Fibroblast of gingiva (primary cell): ENCODE measurements at regions not wholly inside any gene's neighbourhood (a gene's known extent, or its start where the extent isn't known, plus 50 kb on each side); places are given as distances from the start of the nearest gene placed in this dataset.

Source experiments
- DNase-seq: peaks from one replicate; pipeline ENCODE4 v3.0.0-alpha.2; 2011; ENCODE audit warnings: low read depth

- DNase-seq: peak; percentile 79
Measured at GRCh38 chr7:112594397-112594796, 113.6 kb downstream of the LSMEM1 start.

GRCh38 chr7:112596260-112596659 is 115.5 kb downstream of the LSMEM1 start:
- DNase-seq: peak; percentile 49

- no peak for DNase-seq
Measured at GRCh38 chr7:112596981-112597380, 116.2 kb downstream of the LSMEM1 start.

- no peak for DNase-seq
Measured at GRCh38 chr7:112603673-112604072, 122.9 kb downstream of the LSMEM1 start.

GRCh38 chr7:112610636-112611035 is 129.8 kb downstream of the LSMEM1 start:
- DNase-seq: no peak

DNA sequence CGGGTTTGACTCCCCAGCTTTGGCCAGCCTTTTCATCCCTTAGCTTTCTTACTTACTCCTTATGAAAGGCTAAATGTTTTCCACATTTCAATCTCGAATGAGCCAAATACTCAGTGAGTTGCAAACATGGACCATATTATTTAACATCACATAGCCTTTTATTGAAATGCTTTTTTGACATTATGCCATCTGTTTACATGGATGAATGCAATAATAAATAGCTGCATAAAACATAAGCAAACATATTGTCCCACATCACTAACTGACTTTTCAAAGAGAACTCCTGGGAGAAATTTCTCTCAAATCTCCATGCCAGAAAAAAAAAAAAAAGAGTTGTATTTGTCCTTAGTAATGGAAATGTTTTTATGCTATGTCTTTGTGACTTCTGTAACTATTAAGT is 134.9 kb downstream of the LSMEM1 start:
- no peak for DNase-seq

GRCh38 chr7:112616295-112616694 is 135.5 kb downstream of the LSMEM1 start:
- DNase-seq: no peak

- DNase-seq: no peak
Measured at GRCh38 chr7:112619343-112619742, 138.6 kb downstream of the LSMEM1 start.

GRCh38 chr7:112622159-112622715 is 141.4 kb downstream of the LSMEM1 start:
- DNase-seq: no peak

DNA sequence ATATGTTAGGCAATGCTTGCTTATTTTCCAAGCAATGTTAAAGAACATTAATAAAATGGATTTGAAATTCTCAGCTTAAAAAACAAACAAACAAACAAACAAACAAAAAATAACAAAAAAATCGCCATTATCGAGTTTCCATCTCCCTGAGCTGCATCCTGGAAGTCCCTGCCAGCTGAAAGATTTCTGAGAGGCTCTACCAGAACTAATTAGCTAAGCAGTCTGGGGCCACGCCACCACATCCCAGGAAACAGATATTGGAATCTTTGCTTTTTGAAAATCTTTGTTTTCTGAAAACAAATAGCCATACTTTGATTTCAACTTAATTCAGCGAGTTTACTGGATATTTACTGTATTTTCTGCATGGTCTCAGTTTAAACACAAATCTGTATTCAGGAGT is 143.6 kb downstream of the LSMEM1 start:
- DNase-seq: no peak

DNA sequence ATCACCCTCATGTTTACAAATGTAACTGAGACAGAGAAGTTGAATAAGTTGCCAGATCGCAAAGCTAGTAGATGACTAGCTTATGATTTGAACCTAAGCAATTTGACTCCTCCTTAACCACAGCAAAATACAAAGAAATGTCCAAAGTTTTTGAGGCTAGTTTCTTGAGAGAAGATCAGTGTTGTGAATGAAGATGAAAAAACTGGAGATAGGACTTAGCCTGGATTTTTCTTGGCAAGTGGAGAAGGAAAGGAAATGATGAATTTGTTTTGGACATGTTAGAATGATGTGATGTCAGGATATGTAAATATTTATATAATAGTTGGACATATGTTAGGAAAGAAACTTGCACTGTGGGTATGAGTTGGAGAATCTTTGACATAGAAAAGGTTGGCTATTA is 149.8 kb downstream of the LSMEM1 start:
- peak; percentile 49 for DNase-seq

- no peak for DNase-seq
Measured at GRCh38 chr7:112634107-112634506, 153.3 kb downstream of the LSMEM1 start.

- DNase-seq: no peak
Measured at GRCh38 chr7:112635742-112636141, 154.5 kb downstream of the TMEM168 start.

GRCh38 chr7:112638675-112639400 is 151.4 kb downstream of the TMEM168 start:
- no peak for DNase-seq

- DNase-seq: no peak
Measured at GRCh38 chr7:112640685-112641084, 149.5 kb downstream of the TMEM168 start.

GRCh38 chr7:112646783-112647182 is 143.4 kb downstream of the TMEM168 start:
- DNase-seq: no peak

DNA sequence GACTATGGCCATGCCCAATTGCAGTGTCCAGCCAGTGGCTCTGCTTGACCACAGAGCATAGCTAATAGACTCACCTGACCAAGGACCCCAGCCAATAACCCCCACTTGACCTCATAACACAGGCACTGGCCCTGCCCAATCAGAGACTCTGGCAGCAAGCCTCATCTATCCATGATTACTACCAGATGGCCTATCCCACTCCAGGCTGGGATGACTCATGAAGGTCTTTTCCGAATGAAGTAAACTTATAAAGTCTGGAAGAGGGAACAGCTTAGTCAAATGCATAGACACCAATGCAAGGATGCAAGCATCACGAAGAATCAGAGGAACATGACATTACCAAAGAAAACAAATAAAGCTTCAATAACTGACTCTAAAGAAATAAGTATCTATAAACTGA is 141.4 kb downstream of the TMEM168 start:
- DNase-seq: peak; percentile 15

DNA sequence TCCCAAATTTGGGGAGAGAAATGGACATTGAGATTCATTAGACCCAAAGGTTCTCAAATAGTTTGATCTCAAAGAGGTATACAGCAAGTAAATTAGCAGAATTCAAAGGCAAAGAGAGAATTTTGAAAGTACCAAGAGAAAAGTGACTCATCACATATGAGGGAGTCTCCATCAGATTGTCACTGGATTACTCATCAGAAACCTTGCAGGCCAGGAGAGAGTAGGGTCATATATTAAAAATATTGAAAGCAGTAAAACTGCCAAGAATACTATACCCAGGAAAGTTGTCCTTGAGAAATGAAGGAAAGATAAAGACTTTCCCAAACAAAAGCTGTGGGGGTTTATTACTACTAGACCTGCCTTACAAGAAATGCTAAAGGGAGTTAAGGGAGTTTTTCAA is 140.6 kb downstream of the TMEM168 start:
- DNase-seq: no peak

- DNase-seq: peak; percentile 7
Measured at GRCh38 chr7:112654322-112655216, 135.6 kb downstream of the TMEM168 start.

- DNase-seq: peak; percentile 51
Measured at GRCh38 chr7:112665709-112666108, 124.5 kb downstream of the TMEM168 start.

DNA sequence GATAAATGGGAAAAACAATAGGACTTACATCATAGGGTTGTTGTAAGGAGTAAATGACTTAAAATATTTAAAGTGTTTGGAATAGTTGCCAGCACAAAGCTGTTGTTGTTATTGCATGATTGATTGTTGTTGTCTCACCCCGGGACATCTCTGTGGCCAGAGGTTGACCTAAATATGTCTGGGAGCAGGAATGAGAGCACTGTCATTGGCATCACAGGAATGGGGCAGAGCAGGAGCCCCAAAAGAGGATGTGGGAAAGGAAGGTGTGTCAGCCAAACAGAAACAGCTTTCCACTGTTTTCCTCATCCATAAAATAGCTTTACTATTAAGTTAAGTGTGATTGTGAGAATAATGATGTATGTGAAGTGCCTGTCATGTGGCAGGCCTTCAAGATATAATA is 121.6 kb downstream of the TMEM168 start:
- no peak for DNase-seq

- no peak for DNase-seq
Measured at GRCh38 chr7:112669306-112669705, 120.9 kb downstream of the TMEM168 start.

DNA sequence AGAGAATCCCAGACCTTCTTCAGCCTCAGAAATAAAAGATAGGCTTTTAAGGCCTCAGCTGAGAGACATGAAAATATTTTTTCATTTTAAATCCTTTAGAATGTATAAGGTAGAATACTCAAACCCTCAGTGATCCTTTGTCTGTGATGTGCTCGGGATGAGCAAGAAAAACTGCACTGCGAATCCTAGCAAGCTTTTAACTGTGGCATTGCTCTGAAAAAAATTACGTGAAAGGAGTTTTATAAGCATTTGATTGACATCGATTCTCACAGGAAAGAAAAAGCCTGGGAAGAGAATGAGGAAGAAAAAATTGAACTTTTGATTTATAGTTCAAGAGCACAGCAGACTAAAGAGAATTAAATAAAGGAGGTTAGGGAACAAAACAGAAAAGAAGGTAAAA is 120.0 kb downstream of the TMEM168 start:
- DNase-seq: no peak
